HFFc6 (cell line): ENCODE measurements at regions not wholly inside any gene's neighbourhood (a gene's known extent, or its start where the extent isn't known, plus 50 kb on each side); places are given as distances from the start of the nearest gene placed in this dataset.

Experiments used
- DNase-seq: peaks from one replicate; pipeline ENCODE4 v3.0.0-alpha.2; 2018
- H3K27ac Mint-ChIP-seq: 2 replicates; pipeline ENCODE4 v1.8.0; 2020; ENCODE audit warnings: mild to moderate bottlenecking, mixed read lengths
- H3K27me3 Mint-ChIP-seq: 2 replicates; pipeline ENCODE4 v1.8.0; 2021; ENCODE audit warnings: mild to moderate bottlenecking, moderate library complexity, mixed read lengths; ENCODE audit not compliant: insufficient read depth
- H3K36me3 Mint-ChIP-seq: 2 replicates; pipeline ENCODE4 v1.8.0; 2021; ENCODE audit warnings: low read depth, mixed read lengths
- H3K4me1 Mint-ChIP-seq: 2 replicates; pipeline ENCODE4 v1.8.0; 2020; ENCODE audit warnings: low read depth, mixed read lengths
- H3K4me3 Mint-ChIP-seq: 2 replicates; pipeline ENCODE4 v1.8.0; 2020; ENCODE audit warnings: mild to moderate bottlenecking, moderate library complexity, mixed read lengths
- H3K9me3 Mint-ChIP-seq: 2 replicates; pipeline ENCODE4 v1.8.0; 2020; ENCODE audit warnings: mild to moderate bottlenecking, mixed read lengths
- CTCF ChIP-seq: fragments of 200-600 bp; sonication (generic); IDR thresholded peaks from 2 replicates; pipeline ENCODE4 v1.5.0; 2021; ENCODE audit warnings: antibody characterized with exemption, mild to moderate bottlenecking

GRCh38 chr5:43994352-43994708 is 391.4 kb downstream of the NNT start:
- Mint-ChIP-seq H3K4me1 (no peaks in the 10 kb centered on the region), H3K27me3 (no peaks in the 10 kb centered on the region), H3K4me3 (no peak overlapping the region), H3K27ac (no peak overlapping the region), H3K36me3 (no peaks in the 10 kb centered on the region), H3K9me3 (peaks cover 27% of the 10 kb centered on the region)
- no peak for DNase-seq
- TF ChIP-seq CTCF = no peak

GRCh38 chr5:43993634-43994351 is 390.8 kb downstream of the NNT start:
- Mint-ChIP-seq H3K4me1 (no peaks in the 10 kb centered on the region), H3K36me3 (no peaks in the 10 kb centered on the region), H3K27me3 (no peaks in the 10 kb centered on the region), H3K9me3 (peaks cover 27% of the 10 kb centered on the region), H3K27ac (no peak overlapping the region), H3K4me3 (no peak overlapping the region)
- no peak for TF ChIP-seq CTCF
- DNase-seq = no peak

- TF ChIP-seq CTCF = no peak
- H3K9me3 Mint-ChIP-seq = peaks cover 48% of the 10 kb centered on the region
- no peak overlapping the region for H3K4me3 Mint-ChIP-seq
- DNase-seq = no peak
- no peaks in the 10 kb centered on the region for H3K27me3 Mint-ChIP-seq
- H3K36me3 Mint-ChIP-seq = no peaks in the 10 kb centered on the region
- H3K27ac Mint-ChIP-seq = no peak overlapping the region
- H3K4me1 Mint-ChIP-seq = no peaks in the 10 kb centered on the region
Observed at GRCh38 chr5:43985411-43985810, 382.4 kb downstream of the NNT start.

- no peak for DNase-seq
- no peaks in the 10 kb centered on the region for H3K27me3 Mint-ChIP-seq
- H3K27ac Mint-ChIP-seq = no peak overlapping the region
- no peaks in the 10 kb centered on the region for H3K4me1 Mint-ChIP-seq
- TF ChIP-seq CTCF = no peak
- H3K9me3 Mint-ChIP-seq = peaks cover 60% of the 10 kb centered on the region
- H3K36me3 Mint-ChIP-seq = no peaks in the 10 kb centered on the region
- H3K4me3 Mint-ChIP-seq = no peak overlapping the region
Observed at GRCh38 chr5:43981556-43981955, 378.6 kb downstream of the NNT start.

GRCh38 chr5:43973908-43974307 is 370.9 kb downstream of the NNT start:
- H3K27ac Mint-ChIP-seq = no peak overlapping the region
- H3K36me3 Mint-ChIP-seq = no peaks in the 10 kb centered on the region
- H3K9me3 Mint-ChIP-seq = peaks cover 24% of the 10 kb centered on the region
- TF ChIP-seq CTCF = no peak
- H3K27me3 Mint-ChIP-seq = no peaks in the 10 kb centered on the region
- H3K4me1 Mint-ChIP-seq = no peaks in the 10 kb centered on the region
- H3K4me3 Mint-ChIP-seq = no peak overlapping the region
- DNase-seq = no peak
